Activated naive CD4-positive, alpha-beta T cell (primary cell): ENCODE measurements at regions not wholly inside any gene's neighbourhood (a gene's known extent, or its start where the extent isn't known, plus 50 kb on each side); places are given as distances from the start of the nearest gene placed in this dataset.
"Not testable (repeated sequence)": the region's sequence is repeated elsewhere in the genome, so short reads cannot be mapped to it uniquely, and the experiment has no call there.

Source experiments
- DNase-seq, 4 experiments: peaks; one replicate each; lab custom pipeline; 2025; lab: John Stamatoyannopoulos, UW

DNA sequence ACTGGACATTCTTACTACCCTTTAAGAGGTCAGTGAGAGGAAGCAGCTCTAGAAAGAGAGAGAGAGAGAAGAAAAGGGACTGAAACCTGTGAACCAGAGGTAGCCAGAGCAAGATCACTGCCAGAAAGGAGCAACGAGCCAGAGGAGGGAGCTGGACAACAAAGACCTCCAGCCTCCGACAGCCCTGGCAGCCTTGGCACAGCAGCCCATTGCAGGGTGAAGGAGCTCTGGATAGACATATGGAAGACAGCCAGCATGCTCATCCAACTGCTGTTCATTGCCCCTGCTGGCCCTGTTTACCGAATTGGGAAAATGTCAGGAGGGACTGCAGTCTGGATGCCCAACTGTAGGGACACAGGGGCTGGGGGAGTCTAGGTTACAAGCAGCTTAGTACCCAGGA is 228.4 kb upstream of the SLC35G4 start:
- no peak for DNase-seq

DNA sequence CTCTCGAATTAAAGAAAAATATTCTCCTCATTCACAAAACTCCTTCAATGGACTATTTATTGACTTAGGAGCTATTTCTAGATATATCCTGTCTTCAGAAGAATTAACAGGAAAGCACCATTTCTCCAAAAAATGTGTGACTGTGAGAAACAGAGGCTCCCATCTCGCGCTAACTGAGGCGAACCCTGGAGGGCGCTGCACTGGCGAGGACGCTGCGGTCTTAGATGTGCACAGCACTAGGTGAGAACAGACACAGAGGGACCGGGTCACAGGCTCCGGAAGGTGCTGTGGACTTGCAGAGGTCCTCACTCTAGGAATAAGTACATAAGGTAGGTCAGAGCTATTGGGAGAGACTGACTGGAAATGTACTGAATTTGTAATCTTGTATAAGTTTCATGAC is 229.7 kb upstream of the SLC35G4 start:
- DNase-seq = no peak

DNA sequence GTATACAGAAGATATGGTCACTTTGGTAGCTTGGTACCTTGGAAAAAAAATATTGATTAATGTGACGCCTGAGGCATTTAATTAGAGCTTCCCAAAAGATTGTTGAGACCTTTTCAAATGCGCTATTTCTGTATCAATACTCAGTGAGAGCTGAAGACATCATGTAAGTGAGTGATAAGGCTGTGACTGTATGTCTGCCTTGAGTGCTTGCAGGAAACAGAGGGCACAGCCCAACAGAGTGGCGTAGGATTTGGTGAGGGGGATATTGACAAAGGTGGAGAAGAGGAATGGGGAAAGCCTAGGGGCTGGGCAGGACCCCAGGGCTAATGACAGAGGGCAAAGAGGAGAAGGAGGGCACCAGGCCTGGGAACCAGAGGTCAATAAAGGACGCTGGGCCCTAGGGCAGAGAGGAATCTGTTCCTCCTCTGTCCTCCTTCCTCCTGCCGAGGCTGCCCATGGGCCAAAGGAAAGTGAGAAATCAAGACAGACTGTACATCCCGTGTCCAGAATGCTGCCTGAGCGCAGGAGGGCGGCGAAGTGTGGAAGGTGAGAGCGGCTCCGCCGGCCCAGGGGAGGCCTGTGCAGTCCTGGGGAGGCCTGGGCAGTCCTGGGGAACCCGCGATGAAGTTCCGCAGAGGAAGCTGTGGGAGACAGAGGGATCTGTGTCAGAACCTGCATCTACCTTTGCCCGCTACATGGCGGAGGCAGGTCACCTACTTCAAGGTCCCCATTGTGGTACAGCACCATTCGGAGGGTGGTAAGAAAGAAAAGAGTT is 228.6 kb upstream of the PIEZO2 start:
- no peak for DNase-seq

DNA sequence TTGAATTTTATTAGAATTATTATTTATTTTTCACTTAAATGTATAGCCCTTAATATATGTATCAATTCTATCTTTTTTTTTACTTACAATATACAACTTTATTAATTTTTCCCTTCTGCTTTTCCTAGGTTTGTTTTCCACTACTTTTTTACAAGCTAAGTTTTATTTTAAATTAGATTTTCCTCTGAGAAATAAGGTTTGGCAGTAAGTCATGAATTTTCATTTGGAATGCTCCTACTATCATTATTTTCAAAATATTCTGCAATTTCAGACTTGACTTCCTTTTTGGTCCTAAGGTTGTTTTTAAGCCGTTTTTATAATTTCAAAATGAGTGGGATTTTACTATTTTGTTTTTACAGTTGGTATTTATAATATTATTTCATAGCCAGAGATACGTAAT is 222.8 kb upstream of the PIEZO2 start:
- DNase-seq = no peak

DNA sequence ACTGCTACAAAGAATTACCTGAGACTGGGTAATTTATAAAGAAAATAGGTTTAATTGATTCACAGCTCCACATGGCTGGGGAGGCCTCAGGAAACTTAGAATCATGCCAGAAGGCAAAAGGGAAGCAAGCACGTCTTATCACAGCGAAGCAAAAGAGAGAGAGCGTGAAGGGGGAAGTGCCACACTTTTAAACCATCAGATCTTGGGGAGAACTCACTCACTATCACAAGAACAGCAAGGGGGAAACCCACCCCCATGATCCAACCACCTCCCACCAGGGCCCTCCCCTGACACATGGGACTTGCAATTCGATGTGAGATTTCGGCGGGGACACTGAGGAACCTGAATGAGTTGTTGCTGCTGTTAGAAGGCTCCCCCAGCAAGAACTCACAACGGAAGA is 220.2 kb upstream of the PIEZO2 start:
- no peak for DNase-seq

DNA sequence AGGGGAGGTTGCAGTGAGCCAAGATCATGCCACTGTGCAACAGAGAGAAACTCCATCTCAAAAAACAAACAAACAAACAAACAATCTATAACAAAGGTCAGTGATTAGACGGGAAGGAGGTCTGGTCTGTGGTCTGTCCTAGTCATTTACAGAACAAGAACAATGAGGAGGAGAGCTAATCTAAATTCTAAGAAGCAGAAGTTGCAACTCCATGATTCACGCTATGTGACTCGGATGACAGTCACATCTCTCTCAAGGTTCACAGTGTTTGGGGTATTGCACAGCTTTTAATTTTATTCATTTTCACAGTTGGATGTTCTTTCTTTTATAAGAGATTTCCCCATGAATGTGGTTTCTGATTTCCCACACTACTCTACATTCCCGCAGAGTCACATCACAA is 218.7 kb upstream of the PIEZO2 start:
- no peak for DNase-seq

DNA sequence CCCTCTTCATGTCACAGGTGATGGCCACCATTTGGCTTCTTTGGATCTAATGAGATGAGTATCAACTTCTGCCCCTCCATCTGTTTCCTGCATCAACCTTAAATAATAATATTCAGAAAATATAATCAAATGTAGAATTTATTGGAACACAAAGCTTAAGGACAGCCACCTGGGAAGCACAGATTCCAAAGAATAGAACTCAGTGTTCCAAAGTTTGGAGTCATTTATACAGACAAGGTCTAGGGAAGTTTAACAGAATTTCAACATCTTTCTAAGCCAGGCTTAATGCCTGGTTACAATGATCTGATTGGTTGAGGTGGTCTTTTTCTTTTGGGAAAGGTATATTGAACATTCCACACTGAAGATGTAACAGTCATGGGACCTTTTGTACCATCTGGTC is 218.0 kb upstream of the PIEZO2 start:
- DNase-seq = no peak

DNA sequence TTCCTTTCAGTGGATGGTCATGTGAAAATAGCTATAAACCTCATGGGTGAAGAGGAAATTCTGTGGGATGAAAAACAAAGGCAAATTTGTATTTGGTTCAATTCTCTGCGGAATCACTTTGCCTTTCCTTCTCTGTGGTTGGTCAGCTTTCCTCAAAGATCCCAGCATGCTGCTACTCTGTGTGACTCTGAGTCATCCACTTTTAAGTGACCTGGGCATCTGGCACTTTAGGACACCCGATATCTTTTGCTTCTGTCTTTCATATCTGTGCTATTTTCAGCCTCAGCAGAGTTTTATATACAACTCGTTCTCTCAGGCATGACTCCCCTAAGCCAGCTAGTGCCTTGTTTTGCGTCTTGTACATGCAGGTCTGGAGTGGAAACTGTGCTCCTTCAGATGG is 217.0 kb upstream of the PIEZO2 start:
- DNase-seq = no peak

DNA sequence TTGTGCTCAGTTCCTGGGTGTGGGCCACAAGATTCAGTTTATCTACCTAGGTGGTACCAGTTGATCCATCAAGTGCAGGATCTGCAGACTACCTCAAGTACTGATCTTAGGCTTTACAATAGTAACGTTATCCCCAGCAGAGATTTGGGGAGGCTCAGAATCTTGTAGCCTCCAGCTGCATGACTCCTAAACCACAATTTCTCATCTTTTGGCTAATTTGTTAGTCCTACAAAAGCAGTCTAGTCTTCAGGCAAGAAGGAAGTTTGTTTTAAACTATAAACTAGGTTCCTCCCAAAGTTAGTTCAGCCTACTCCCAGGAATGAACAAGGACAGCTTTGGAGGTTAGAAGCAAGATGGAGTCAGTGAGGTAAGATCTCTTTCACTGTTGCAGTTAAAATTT is 213.5 kb upstream of the PIEZO2 start:
- no peak for DNase-seq

DNA sequence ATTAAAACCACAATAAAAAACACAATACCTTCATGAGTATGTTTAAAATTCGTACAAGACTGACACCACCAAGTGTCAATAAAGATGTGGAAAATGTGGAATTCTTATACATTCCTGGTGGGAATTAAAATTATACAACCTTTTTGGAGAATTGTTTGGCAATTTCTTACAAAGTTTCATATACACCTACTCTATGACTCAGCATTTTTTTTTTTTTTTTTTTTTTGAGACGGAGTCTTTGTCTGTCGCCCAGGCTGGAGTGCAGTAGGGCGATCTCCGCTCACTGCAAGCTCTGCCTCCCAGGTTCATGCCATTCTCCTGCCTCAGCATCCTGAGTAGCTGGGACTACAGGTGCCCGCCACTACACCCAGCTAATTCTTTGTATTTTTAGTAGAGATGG is 212.5 kb upstream of the PIEZO2 start:
- not testable (repeated sequence) for DNase-seq

DNA sequence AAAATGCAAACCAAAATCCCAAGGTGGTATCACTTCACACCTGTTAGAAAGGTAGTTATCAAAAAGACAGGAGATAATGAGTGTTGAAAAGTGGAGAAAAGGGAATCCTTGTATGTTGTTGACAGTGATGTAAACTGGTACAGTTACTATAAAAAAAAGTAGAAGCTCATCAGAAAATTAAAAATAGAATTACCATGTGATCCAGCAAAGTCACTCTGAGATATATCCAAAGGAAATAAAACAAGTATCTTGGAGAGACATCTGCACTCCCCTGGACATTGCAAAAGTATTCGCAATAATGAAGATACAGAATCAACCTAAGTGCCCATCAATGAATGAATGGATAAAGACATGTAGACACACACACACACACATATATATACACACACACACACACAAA is 208.3 kb upstream of the PIEZO2 start:
- DNase-seq = no peak

DNA sequence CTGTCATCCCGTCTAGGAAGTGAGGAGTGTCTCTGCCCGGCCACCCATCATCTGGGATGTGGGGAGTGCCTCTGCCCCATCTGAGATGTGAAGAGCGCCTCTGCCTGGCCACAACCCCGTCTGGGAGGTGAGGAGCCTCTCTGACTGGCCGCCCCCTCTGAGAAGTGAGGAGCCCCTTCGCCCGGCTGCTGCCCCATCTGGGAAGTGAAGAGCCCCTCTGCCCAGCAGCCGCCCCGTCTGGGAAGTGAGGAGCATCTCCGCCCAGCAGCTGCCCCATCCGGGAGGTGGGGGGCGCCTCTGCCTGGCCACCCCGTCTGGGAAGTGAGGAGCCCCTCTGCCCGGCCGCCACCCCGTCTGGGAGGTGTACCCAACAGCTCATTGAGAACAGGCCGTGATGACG is 195.2 kb upstream of the PIEZO2 start:
- not testable (repeated sequence) for DNase-seq

DNA sequence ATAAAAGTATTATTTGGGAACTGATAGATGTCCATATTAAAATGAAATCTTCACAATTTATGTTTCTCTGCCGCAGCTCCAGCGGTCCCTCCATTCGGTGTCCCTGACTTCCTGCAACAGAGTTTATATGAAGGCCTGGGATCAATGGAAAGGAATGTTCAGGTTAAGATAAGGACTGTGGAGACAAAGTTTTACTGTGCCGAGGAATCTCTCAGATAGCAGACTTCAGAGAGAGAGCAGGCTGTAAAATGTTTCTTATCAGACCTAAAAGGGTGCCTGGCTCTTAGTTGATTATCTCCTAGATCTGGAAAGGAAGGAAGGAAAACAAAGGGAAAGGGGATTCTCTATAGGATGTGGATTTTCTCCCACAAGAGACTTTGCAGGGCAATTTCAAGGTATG is 193.7 kb upstream of the PIEZO2 start:
- DNase-seq = no peak

DNA sequence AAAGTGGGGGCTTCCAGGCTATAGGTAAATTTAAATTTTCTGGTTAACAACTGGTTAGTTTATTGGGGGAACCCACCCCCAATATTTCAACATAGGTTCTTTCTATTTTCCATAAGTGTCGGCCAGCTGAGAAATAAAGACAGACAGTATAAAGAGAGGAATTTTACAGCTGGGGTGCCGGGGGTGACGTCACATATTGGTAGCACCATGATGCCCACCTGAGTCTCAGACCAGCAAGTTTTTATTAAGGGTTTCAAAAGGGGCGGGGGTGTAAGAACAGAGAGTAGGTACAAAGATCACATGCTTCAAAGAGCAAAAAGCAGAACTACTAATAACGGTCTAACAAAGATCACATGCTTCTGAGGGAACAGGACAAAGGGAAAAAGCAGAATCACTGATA is 192.7 kb upstream of the PIEZO2 start:
- not testable (repeated sequence) for DNase-seq

DNA sequence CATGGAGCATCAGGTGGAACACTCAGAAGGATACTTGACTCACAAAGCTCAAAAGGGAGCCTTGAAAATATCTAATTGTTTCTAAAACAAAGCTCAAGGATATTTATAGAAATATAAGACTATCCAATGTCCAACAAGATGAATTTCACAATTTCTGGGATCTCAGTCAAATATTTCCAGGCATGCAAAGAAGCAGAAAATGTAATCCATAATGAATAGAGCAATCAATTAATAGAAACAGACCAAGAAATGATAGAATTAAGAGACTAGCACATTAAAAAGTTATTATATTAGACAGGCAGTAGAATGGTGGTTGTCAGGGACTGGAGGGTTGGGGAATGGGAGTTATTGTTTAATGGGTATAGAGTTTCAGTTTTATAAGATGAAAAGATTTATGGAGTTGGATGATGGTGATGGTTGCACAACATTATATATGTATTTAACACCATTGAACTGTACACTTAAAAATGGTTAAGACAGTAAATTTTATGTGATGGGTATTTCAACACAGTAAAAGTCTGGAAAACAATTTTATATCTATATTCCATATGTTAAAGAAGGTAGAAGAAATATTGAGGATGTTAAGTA is 189.9 kb upstream of the PIEZO2 start:
- DNase-seq = no peak

DNA sequence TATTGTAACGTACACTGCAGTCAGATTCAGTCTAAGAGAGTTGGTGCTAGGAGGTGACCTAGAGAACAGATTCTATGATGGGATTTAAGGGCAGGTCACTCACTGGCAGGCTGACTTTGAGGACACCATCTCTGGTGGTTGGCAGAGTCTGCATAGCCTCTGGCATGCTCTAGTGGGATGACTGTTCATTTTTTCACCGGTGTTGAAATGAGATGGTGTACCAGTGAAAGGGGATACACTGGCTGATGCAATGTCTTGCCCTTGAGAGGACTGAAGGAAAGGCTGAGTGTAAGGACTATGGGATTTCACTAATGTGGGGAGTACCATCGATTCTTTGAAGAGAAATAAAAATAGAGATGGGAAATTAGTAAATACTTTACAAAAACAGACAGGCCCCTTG is 186.9 kb upstream of the PIEZO2 start:
- DNase-seq = no peak

DNA sequence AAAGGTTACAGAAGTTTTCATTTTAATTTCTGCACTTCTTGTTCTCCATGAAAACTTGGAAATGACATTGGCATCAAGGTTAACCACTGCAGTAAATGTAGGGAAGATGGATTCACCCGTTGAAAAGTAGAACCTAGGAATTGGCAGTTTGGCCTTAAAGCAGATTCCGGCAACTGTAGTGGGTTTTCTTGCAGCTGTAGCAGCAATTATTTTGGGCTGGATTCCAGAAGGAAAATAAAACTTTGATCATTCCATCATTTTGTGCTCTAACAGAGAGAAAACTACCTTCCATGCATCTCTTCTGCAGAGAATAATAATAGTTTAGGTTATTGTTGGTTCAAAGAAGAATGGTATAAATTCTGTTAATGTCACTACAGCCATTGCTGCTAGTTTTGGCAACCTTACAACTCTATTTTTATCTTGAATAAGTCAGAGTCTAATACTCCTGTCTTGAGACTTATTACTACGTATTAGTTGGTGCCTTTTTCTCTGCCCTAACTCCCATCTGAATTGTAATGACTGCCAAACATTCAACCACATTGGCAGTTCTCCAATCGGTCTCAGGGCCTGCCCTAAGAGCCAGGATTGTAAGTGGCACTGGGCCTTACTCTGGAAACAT is 178.1 kb upstream of the PIEZO2 start:
- DNase-seq = no peak

DNA sequence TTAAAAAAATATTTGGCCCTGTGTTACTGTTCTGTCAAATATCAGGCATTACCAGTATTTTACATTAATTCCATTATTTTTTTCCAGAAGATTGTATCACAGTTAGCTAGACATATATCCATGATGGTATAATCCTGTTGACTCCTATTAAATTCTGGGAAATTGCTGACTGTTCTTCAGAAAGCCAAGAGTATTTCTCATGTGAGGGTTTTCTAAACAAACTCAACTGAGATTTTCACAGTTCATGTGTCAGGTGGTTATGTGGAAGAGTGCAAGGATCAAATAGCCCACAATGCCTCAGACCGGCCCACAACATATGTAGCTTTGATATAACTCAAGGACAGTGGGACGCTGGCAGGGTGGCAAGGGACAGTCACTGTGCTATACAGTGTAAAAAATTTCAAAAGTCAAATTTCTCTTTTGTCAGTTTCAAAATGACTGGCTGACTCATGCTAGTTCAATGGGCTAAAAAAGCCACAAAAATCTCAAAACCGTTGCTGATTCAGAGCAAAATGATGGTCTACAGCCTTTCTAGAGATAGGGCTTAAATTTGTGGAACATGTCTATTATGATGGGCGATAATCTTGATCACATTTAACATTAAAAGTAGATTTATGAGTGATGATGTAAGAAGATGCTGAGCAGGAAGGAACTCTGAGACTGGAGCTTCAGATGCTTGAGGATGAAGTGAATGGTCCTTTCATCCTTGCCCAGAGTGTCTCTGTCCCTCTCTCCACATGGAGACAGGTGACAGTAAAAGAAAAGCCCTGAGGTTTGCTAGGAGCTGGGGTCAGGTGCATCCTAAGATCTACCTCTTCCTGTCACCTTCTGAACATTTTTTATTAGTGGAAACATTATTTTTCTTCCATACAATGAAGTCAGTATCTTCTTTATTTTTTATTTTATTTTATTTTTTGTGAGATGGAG is 175.8 kb upstream of the PIEZO2 start:
- no peak for DNase-seq

DNA sequence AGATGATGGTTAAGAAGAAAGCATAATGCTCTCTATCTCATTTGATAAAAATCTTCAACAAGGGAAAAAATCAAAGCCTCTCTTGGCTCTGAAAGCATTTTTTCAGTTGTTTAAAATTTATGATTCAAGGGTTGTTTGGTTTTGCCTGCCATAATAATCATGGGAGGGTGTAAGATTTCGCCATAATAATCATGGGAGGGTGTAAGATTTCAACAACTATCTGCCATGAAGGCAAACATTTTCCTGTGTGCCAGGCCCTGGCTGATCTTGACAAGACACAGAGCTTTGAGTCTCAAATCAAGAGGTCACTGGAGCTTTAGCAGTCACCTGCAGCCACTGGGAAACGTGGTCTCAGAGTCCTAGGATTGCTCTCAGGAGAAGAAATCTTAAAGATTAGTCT is 175.1 kb upstream of the PIEZO2 start:
- no peak for DNase-seq

DNA sequence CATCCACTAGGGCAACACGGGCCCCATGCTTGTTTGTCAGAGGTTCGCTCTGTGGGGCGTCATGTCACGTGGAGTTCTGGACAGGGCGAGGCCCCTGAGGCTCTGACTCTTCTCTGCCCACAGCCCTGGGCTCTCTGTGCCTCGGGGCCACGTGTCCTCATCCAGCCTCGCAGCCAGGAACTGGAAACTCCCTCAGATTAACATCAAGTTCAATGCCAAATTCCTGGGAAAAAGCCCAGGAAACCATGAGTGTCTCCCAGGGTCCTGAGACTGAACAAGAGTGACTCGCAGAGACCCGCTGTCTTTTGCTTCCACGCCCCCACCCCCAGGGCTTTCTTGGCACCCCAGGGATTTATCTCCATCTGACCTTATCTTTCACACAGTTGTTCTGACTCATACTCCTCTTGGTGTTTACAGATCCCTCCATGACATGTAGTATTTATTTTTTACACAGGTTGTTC is 174.0 kb upstream of the PIEZO2 start:
- no peak for DNase-seq

DNA sequence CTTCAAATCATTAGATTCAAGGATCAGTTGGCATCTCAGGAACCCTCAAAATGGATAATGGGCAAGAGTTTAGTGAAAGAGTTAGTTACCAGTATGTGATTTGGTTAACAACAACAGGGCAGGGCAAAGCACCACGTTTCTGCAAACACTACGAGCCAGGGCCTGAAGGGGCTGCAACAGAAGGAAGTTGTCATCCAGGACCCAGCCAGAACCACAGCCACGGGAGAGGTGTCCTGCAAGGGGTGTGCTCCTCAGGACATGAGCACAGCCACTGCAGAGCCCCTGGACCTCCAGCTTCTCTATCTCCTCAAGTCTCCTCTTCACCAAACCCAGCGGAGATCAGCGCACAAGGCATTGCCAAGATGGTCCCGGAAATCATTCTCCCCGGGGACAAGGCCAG is 173.3 kb upstream of the PIEZO2 start:
- no peak for DNase-seq

DNA sequence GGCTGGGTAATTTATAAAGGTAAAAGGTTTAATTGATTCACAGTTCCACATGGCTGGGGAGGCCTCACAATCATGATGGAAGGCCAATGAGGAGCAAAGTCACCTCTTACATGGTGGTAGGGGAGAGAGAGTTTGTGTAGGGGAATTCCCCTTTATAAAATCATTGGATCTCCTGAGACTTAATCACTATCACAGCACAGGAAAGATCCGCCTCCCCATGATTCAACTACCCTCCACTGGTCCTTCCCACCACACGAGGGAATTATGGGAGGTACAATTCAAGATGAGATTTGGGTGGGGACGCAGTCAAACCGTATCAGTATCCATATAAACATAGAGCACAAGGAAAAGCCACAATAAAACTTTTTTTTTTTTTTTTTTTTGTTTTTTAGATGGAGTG is 172.6 kb upstream of the PIEZO2 start:
- no peak for DNase-seq
